Activated T-helper 1 cell treated with anti-CD3 and anti-CD28 coated beads, Interleukin-2, amount 50 U/mL, for 16 hours (primary cell): ENCODE measurements at regions not wholly inside any gene's neighbourhood (a gene's known extent, or its start where the extent isn't known, plus 50 kb on each side); places are given as distances from the start of the nearest gene placed in this dataset.
"Not testable (repeated sequence)": the region's sequence is repeated elsewhere in the genome, so short reads cannot be mapped to it uniquely, and the experiment has no call there.

ENCODE experiments used
- DNase-seq, 2 donors: peaks; one replicate each; pipeline ENCODE4 v3.0.0-alpha.2; 2020; ENCODE audit warnings: low read depth in 1 of 2, low spot score in 1 of 2

DNA sequence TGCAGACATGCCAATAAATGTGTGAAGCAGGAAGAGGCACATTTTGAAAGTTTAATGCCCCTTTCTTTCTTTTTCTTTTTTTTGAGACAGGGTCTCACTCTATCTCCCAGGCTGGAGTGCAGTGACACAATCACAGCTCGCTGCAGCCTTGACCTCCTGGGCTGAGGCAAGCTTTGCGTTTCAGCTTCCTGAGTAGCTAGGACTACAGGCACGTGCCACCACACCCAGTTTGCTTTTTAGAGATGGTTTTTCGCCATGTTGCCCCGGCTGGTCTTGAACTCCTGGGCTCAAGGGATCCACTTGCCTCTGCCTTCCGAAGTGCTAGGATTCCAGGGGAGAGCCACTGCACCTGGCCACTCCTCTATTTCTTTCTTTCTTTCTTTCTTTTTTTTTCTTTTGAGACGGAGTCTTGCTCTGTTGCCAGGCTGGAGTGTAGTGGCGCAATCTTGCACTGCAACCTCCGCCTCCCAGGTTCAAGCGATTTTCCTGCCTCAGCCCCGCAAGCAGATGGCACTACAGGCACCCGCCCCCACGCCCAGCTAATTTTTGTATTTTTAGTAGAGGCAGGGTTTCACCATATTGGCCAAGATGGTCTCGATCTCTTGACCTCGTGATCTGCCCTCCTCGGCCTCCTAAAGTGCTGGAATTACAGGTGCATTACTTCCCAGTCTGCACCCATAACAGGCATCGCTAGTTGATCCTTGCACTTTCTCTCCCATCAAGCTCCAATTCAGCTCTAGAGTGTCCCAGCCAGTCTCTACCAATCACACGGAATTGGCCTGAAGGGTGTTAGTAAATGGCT is 77.5 kb upstream of the RUNX3 start:
- DNase-seq = not testable (repeated sequence)

DNA sequence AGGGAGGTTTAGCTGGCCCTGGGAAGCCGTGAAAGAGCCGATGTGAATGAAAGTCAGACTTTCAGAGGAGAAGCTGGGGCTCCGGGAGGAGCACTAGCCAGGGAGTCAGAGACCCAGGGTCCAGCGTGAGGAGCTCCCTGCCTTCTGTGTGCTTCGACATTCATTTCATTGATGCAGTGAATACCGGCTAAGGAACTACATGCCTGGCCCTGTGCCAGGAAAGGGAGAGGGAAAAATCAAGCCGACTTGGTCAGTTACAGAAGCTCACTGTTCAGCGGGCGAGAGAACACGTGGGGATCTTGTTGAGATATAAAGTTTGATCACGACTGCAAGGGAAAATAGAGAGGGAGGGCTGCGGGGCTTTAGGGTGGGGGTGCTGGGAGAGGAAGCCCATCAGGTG is 76.7 kb upstream of the RUNX3 start:
- DNase-seq = no peak

DNA sequence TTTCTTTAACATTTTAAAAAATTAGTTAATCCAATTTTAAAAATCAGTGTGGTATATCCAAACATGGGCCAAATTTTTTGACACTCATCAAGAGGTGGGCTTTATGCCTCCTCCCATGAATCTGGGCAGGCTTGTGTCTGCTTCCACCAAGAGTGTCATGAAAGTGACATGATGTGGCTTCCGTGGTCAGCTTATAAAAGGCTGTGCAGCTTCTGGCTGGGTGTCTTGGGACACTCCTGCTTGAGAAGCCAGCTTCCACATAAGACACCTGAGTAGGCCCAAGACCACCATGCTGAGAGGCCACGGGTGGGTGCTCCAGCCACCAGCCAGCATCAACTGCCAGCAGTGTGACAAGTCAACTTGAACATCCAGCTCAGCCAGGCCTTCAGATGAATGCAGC is 74.3 kb upstream of the RUNX3 start:
- no peak for DNase-seq

DNA sequence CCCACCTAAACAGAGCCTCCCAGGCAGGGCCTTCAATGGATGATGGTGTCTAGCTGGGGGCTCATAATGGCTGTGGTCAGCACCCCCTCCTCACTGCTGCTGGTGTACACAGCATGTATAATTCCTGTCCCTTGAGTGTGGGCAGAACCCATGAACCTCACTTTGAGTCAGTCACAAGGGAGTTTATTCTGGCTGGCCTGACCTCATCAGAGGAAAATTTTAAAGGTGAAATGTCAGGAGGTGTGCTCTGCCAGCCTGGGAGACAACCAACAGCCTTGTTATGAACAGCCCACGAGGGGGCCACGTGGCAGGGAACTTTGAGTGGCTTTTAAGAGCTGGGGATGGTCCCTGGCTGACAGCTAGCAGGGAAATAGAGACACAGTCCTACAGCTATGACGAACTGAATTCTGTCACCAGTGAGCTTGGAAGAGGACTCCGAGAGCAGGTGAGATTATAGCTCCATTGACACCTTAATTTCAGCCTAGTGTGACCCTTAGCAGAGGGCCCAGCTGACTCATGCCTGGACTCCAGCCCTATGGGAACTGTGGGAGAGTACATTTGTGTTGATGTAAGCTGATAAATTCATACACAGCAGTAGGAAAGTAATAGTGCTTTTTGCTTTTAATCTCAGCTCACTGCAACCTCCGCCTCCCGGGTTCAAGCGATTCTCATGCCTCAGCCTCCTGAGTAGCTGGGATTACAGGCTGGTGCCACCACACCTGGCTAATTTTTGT is 73.5 kb upstream of the RUNX3 start:
- DNase-seq = no peak

DNA sequence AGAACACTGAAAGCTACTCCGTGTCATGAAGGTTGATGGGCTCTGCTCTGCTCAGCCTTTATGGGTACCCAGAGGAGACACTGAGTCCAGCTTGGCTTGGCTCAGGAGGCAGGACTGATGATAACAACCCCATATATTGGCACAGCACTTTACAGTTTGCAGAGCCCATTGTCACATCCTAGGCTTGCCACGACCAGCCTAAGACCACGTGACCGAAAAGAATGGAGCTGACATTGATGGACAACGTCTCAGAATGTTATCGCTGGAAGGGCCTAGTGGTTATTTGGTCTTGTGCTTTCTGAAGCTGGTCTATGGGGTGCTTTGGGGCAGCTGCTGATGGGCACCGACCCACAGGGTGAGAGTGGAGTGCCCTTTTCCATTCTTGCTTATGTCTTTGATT is 72.9 kb upstream of the RUNX3 start:
- no peak for DNase-seq

DNA sequence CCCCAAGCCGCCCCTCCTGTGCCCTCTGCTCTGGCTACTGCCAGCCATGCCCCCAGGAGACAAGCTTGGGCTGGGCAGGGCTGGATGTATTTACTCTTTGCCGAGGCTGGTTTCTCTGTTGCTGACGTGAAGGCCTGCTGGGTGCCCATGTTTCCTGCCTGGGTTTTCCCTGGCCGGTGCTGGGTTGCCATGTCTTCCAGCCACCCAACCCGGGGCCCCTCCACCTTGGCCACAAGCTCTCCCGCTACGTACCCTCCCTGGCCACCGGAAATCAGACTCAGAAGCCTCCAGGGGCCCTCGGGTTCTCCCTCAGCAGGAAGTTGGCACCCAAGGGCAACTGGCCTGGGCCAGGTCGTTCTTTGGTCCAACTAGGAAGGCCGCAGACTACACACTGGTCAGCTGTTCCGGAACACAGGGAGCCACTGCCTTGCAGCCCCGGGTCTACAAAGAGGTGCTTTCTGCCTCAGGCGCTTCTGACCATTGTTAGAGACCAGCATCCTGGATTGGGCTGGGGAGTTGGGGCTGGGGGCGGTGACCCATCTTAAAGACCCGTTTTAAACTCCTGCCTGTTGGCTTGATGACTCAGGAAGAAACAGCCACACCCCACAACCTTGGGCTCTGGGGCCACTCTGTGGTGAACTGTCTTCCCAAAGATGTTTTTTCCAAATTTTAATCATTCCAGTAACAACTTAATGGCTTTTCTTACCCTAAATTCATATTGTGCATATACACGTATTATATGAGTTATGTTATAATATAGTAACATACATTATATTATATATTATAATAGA is 71.2 kb upstream of the RUNX3 start:
- DNase-seq = no peak

DNA sequence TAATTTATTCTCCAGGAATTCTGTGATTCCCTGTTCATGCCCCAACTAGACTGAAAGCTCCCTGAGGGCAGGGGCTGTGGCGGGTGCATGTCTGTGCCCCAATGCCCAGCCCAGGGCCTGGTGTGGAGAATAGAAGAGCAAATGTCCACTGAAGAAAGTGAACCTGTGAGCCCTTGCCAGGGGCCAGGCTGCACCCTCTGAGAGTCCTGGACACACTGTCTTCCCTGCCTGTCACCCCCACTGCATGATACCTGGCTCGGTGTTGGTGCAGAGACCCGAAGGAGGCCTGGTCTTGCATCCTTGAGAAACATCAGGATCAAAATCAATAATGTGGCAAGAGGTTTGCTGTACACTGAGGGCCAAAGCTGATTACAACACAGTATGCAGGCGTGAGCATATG is 69.8 kb upstream of the RUNX3 start:
- no peak for DNase-seq

DNA sequence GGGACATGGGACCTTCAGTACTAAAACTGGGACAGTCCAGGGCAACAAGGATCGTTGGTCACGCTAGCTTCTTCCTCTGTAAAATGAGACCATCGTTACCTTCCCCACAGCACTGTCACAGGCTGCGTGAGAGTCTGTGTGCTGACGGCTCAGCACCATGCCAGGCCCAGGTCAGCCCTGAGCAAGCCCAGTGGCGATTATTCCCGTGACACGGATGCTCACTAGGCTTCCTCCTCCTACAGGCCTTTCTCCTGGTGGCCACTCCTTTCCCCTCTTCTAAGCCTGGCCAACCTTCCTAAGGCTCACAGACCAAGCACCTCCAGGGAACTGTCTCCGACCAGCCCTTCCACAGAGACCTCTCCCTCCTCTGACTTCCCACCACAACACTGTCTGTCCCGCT is 69.3 kb upstream of the RUNX3 start:
- no peak for DNase-seq

DNA sequence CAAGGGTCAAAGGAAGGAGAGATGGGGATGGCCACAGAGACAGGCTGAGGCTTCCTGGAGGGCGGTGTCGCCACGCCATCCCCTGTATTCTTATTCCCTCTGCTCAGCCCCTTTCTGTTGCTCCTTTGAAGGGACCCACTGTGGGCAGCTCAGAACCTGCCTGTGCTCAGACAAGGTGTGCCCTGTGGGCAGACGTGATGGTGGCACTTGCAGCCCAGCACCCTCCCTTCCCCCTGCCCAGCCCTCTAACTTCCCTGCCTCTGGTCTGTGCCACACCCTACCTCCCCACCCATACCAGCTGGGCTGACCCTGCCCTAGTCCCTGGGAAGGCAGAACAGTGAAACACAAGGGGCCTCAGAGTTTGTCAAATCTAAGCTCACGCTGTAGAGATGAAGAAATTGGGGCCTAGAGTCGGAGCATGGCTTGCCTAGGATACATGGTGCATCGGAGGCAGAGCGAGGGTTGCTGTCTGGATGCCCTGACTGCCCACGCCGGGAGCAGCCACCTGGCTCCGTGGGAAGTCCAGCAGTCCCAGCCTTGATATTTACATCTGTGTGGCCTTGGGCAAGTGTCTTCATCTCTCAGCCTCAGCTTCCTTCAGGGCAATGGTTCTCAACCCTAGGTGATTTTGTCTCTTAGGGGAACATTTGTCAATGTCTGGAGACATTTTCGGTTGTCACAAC is 68.6 kb upstream of the RUNX3 start:
- no peak for DNase-seq

DNA sequence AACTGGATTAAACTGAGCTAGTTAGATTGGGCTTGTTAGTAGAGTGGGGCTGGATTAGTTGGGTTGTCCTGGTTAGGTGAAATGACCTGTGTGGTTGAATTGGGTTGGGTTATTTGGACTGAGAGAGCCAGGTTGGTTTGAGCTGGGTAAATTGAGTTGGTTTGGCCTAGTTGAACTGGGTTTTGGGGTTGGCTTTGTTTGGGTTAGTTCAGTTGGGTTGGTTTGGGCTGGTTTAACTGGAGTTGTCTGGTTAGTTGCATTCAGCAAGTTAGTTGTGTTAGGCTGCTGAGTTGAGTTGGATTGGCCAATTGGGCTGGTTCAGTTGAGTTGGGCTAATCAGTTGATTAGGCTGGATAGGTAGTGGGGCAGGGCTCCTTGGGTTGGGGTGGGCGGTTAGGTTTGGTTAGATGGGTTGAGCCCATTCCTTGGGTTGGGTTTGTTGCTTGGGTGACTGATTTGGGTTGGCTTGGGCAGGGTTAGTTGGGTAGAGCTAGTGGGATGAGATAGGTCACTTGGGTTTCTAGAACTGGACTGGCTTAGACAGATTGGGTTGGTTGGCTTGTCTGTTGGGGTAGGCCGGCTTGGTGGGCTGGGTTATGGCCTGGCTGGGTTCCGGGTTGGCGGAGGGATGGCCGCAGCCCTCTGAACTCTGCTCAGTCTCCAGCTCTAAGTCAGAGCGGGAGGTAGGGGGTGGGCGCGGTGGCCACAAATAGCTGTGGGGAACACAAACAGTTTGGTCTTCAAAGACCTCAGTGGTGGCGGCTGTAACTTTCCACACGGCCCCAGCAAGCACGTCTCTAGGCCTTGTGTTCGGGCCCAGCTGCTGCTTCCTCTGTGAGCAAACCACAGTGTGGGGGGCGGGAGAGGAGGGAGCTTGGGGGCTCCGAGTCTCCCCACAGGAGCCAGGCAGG is 67.2 kb upstream of the RUNX3 start:
- no peak for DNase-seq

DNA sequence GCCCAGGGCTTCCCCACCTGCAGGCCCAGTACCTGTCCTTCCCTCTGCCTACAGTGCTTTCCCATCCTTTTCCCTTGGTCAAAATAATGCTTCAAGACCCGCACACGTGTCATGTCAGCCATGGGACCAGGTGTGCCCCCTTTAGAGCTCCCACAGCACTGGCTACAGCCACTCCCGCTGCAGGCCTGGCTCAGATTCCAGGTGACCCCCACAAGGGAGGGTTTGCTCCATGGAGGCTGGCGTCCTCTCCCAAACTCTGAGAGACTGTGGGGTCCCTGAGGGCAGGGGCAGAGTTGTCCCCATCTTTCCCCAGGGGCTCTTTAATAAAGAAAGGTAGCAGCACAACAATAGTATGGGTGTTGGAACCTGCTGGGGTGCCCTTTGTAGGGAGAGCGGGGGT is 66.4 kb upstream of the RUNX3 start:
- DNase-seq = no peak

DNA sequence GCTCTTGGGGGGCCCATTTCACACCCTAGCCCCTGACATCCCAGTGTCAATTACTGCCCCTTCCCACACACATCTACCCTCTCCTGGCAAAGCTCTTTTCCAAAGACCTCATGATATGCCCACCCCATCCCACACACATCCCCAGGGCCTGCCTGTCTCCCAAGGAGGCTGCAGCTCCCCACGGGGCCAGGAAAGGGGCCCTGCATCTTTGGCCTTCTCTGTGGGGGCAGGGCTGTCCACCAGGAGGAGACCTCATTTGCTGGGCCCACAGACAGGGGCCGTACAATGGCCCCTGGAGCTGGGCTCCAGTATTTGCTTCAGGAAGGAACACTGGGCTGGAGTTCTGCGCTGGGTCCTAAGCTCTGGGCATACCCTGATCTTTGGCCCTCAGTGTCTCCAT is 65.6 kb upstream of the RUNX3 start:
- no peak for DNase-seq

DNA sequence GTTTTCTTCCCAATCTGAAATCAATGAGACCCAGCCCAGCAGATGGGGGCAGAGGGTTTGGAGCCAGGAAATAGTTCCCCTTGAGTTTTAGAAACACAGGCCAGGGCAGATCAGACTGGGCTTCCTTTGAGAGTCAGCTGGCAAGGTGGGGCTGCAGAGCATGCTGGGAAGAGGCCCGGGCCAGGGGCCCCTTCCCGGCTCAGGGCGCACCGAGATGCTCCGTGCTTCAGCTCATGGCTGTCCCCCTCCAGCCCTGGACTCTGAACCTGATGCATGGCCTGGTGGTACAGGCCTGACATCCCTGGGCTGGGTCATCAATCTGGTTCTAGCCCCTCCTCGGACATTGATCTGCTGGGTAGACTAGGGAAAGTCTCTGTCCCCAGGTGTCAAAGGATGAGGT is 65.1 kb upstream of the RUNX3 start:
- DNase-seq = no peak

DNA sequence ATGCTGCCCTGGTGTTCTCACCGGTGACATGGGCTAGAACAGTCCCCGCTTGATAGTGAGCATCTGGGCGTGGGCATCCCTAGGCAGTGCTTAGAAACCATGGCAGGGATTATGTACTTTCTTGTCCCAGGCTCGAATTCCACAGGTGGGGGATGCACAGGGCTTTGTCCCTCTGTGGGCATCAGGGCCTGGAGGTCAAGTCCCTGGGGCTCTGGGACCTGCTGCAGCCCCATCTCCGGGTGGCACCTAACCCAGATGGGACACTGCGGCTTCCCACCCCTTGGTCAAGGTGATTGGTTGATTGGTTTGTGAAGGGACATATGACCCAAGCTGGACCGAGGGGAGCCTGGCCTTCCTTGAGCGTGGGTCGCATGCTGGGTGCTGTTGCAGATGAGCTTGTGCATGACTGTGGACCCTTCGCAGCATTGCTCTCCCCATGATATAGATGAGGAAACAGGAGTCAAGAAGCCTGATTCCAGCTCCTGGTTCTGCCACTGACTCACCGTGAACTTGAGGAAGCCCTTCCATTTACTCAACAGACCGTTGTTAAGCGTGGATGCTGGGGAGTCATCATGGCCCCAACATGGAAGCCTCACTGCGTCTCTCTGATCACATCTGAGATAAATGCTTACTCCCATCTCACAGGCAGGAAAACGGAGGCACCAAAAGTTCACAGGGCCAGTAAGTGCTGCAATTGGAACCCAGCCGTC is 64.0 kb upstream of the RUNX3 start:
- no peak for DNase-seq

DNA sequence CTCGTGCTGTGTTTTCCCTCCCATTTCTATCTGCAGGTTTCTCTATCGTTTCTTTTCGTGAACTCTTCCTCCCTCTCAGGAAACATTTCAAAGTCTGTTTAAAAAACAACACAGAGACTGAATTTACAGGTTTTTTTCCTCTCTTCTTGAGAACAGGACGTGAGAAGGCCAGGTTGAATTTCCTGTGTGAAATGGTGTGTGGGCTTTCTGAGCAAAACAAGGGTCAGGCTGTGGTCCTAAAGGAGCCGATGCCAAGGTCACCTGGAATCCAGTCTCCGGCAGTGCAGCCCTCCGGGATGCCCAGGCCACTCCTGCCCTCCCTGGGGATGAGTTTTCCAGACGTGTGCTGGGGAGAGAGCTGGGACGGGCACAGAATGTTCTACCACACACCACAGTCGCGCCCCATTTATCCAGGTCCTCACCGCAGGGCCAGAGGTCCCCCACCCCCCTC is 62.7 kb upstream of the RUNX3 start:
- no peak for DNase-seq

DNA sequence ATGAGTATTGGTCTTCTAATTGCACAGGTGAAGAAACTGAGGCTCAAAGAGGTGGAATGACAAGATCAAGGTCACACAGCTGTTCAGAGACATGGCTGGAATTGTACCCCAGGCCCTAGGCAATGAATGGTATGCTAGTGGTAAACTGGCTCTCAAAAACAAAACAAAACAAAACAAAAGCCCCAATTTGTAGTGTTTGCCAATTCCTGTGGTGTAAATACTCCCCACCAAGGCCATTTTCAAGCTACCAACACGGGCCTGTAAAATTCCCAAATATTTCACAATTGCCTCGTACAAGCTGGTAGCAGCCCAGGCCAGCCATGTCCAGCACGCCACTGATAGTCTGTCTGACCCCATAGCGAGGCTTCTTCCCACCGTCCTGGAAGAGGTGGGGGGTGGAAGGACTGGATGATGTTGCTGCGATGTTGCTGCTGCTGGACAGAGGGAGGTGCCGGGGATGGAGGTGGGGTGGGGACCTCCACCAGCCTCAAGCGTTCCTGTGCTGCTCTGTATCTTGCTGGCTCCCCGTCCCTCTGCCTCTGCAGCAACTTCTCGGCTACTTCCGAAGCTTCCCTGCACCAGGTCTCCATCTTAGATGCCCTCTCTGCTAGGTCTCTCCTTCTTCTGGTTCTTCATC is 62.2 kb upstream of the RUNX3 start:
- DNase-seq = no peak

DNA sequence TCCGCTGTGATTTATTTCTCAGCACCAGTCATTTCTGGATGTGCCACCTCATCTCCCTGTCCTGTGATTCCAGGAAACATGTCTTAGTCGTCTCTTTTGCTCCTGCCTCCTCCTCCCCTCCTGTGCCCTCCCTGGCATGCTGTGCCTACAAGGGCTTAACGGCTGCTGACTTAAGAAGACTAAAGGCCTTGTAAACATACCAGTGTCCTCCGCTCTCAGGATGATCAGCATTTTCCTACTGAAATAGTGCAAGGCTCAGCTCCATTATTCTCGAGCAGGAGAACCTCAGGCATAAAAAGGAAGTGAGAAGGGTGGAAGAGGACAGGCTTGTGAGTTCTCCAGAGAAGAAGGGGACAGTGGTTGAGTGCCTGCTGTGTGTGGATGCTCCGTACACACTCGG is 61.6 kb upstream of the RUNX3 start:
- no peak for DNase-seq

DNA sequence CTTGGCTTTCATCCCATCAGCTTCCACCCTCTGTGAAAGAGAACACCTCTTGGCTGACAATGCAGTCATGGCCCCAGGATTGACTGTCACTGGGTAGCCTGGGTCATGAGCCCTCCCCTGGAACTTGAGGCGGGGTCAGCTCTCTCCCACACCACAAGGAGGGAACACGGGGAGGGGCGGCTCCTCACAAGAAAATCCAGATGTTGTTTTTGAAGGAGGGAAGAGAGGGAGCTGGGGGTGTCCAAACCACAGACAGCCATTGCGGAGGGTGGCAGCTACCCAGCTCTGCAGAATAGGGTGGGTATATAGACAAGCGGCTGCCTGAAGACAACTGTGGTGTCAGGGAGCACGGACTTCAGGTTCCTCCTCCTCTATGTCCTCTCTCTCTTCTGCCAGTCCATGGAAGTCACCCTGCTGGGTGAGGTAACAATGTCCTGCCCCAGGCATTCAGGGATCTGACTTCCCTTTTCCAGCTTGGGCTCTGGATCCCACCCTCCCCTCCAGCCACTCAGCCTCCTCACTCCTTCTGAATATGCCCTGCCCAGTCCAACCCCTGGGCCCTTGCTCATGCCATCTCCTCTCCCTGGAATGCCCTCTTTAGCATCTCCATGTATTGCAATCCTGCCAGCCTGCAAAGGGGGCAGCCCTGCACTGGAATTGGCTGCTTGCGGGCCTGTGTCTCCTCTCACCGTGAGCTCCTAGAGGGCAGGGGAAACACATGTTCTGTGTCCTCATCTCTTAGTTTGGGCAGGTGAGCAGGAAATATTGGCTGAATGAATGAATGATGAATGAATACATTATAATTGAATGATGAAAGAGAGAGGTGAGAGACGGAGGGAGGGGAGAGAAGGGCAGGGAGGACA is 60.9 kb upstream of the RUNX3 start:
- DNase-seq = no peak
